BLaER1 treated with 17β-estradiol and CSF1 and Interleukin-3, amounts not matched to agents 10 nM and 100 nM (cell line): ENCODE measurements at regions not wholly inside any gene's neighbourhood (a gene's known extent, or its start where the extent isn't known, plus 50 kb on each side); places are given as distances from the start of the nearest gene placed in this dataset.

Experiments used
- H3K27ac ChIP-seq, 11 experiments: shearing (Covaris generic); formaldehyde crosslinking; 2 replicates each; pipeline ENCODE4 v1.8.1; 2022
- H3K27me3 ChIP-seq, 11 experiments: shearing (Covaris generic); formaldehyde crosslinking; 2 replicates each; pipeline ENCODE4 v1.8.1; 2022
- H3K36me3 ChIP-seq, 11 experiments: shearing (Covaris generic); formaldehyde crosslinking; 2 replicates each; pipeline ENCODE4 v1.8.1; 2022
- H3K4me1 ChIP-seq, 10 experiments: shearing (Covaris generic); formaldehyde crosslinking; 2 replicates each; pipeline ENCODE4 v1.8.1; 2022
- H3K4me2 ChIP-seq, 11 experiments: shearing (Covaris generic); formaldehyde crosslinking; 2 replicates each; pipeline ENCODE4 v1.8.1; 2022
- H3K4me3 ChIP-seq, 10 experiments: shearing (Covaris generic); formaldehyde crosslinking; 2 replicates each; pipeline ENCODE4 v1.8.1; 2022
- H3K9ac ChIP-seq, 11 experiments: shearing (Covaris generic); formaldehyde crosslinking; 2 replicates each; pipeline ENCODE4 v1.8.1; 2022
- H3K9me3 ChIP-seq, 11 experiments: shearing (Covaris generic); formaldehyde crosslinking; replicated peaks in 1 of 11; 2 replicates each; pipeline ENCODE4 v1.8.1; 2022
- H4K20me1 ChIP-seq, 11 experiments: shearing (Covaris generic); formaldehyde crosslinking; 2 replicates each; pipeline ENCODE4 v1.8.1; 2022
- Cebpa-rat ChIP-seq, 11 experiments: shearing (Covaris generic); IDR thresholded peaks; 2 replicates each; pipeline ENCODE4 v1.8.1; 2022

DNA sequence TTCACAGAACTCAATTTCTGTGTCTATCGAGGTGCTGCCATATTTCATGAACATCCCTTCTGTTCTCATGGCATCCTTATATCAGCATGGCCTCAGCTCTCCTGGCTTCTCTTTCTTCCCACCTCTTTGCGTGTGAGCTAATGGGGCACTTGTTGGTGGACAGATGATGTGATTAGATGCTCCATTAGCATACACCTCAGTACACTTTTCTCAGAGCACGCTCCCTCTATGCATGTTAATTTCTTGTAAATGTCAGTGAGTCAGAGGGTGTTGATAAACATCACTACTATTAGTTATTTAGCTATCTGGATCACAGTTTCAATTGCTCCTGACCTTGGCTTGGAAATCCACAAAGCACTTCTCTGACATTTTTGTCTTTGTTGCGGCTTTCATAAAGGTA, 159.4 kb downstream of the CD8B2 start:
- Histone ChIP-seq H3K4me2 (no peak overlapping the region), H3K4me1 (peaks cover 0 to 2% (median 0%) of the 10 kb centered on the region in 10 experiments; a peak in 1 of 20 replicates), H3K27ac (no peak overlapping the region), H4K20me1 (no peaks in the 10 kb centered on the region), H3K9ac (no peak overlapping the region), H3K27me3 (no peaks in the 10 kb centered on the region), H3K4me3 (no peak overlapping the region), H3K9me3 (0 out of 22 replicates have a peak, but pooled peaks cover 0 to 4% (median 0%) of the 10 kb centered on the region in 11 experiments), H3K36me3 (no peaks in the 10 kb centered on the region)
- no peak for TF ChIP-seq Cebpa-rat (IDR thresholded peaks at IDR 0.05)

DNA sequence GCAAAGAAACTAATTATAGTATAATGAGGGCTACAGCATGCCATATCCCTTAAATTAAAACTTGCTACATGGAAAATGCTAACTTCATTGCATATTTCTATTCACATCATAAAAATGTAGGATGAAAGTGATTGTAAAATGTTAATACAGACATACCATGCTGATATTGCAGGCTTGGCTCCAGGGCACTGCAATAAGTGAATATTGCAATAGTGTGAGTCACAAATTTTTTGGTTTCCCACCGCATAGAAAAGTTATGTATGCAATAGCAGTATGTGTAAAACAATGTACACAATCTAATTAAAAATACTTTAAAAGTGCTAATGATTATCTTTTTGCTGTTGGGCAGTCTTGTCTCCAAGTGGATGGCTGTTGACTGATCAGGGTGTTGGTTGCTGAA, 162.1 kb downstream of the CD8B2 start:
- H3K4me3 ChIP-seq: no peak overlapping the region
- no peak overlapping the region for H3K9ac ChIP-seq
- no peaks in the 10 kb centered on the region for H3K36me3 ChIP-seq
- no peaks in the 10 kb centered on the region for H4K20me1 ChIP-seq
- no peaks in the 10 kb centered on the region for H3K27me3 ChIP-seq
- no peak overlapping the region for H3K4me2 ChIP-seq
- TF ChIP-seq Cebpa-rat (IDR thresholded peaks at IDR 0.05): no peak
- H3K9me3 ChIP-seq: 0 out of 22 replicates have a peak, but pooled peaks cover 0 to 4% (median 0%) of the 10 kb centered on the region in 11 experiments
- no peak overlapping the region for H3K27ac ChIP-seq
- H3K4me1 ChIP-seq: peaks cover 0 to 11% (median 4%) of the 10 kb centered on the region in 10 experiments; a peak in 7 of 20 replicates

DNA sequence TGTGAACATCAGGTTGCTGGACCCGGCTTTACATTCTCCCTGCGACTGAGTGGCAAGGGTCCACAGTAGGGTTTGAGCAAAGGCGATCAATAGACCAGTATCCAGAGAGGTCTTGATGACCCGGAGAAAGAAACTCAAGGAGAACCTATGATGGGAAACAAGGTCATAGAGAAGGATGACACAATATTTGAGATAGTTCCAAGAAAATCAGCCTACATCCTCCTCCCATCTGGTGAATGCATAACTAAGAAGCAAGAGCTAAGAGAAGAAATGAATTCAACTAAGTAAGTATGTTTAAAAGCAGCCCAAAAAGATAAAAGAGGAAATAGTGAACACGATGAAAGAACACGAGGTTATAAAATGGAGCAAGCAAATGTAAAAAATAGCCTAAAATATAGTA, 166.3 kb downstream of the CD8B2 start:
- no peak for TF ChIP-seq Cebpa-rat (IDR thresholded peaks at IDR 0.05)
- H3K27me3 ChIP-seq: no peaks in the 10 kb centered on the region
- no peak overlapping the region for H3K27ac ChIP-seq
- no peaks in the 10 kb centered on the region for H4K20me1 ChIP-seq
- peaks cover 0 to 11% (median 7%) of the 10 kb centered on the region in 11 experiments; a peak in 6 of 22 replicates for H3K9me3 ChIP-seq
- no peak overlapping the region for H3K4me2 ChIP-seq
- peaks cover 0 to 11% (median 4%) of the 10 kb centered on the region in 10 experiments; a peak in 7 of 20 replicates for H3K4me1 ChIP-seq
- no peak overlapping the region for H3K4me3 ChIP-seq
- no peaks in the 10 kb centered on the region for H3K36me3 ChIP-seq
- H3K9ac ChIP-seq: no peak overlapping the region

DNA sequence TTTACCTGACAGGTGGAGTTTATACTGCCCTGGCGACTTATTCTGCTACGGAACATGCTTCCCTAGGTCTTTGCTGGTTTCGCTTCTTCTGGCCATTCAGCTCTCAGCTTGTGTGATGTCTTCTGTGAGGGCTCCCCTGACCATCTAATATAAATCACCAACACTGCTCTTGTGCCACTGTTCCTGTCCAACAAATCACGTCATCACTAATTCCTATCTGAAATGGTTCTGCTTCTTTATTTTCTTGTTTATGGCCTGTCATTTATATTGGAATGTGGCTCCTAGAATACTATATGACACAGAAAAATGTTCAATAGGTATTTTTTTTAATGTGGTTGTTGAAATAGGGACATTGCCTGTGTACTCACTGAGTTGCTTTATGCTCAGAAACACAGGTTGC, 171.5 kb downstream of the CD8B2 start:
- Histone ChIP-seq H3K4me2 (no peak overlapping the region), H3K36me3 (no peaks in the 10 kb centered on the region), H4K20me1 (no peaks in the 10 kb centered on the region), H3K27ac (no peak overlapping the region), H3K4me1 (peaks cover 0 to 12% (median 0%) of the 10 kb centered on the region in 10 experiments; a peak in 1 of 20 replicates), H3K9ac (no peak overlapping the region), H3K9me3 (peaks cover 8 to 21% (median 11%) of the 10 kb centered on the region in 11 experiments), H3K27me3 (no peaks in the 10 kb centered on the region), H3K4me3 (no peak overlapping the region)
- no peak for TF ChIP-seq Cebpa-rat (IDR thresholded peaks at IDR 0.05)

DNA sequence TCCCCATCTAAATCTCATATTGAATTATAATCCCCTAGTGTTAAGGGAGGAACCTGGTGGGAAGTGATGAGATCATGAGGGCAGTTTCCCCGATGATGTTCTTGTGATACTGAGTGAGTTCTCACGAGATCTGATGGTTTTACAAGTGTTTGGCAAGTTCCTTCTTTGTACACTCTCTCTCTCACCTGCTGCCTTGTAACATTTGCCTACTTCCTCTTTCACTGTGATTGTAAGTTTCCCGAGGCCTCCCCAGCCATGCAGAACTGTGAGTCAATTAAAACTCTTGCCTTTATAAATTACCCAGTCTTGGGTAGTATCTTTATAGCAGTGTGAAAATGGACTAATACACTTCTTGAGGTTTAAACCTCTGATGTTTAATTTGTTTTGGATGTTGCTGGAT, 177.5 kb downstream of the CD8B2 start:
- no peak overlapping the region for H3K9ac ChIP-seq
- H3K27ac ChIP-seq: peak overlapping the region in 6 of 11 experiments; percentile 8 to 33 (median 20); a peak in 4 of 22 replicates
- no peaks in the 10 kb centered on the region for H3K36me3 ChIP-seq
- H3K4me3 ChIP-seq: no peak overlapping the region
- no peaks in the 10 kb centered on the region for H4K20me1 ChIP-seq
- H3K4me2 ChIP-seq: peak overlapping the region in 1 of 11 experiments; percentile 53; a peak in 3 of 22 replicates
- H3K4me1 ChIP-seq: peaks cover 0 to 28% (median 4%) of the 10 kb centered on the region in 10 experiments; a peak in 5 of 20 replicates
- peaks cover 9 to 23% (median 15%) of the 10 kb centered on the region in 11 experiments for H3K9me3 ChIP-seq
- TF ChIP-seq Cebpa-rat (IDR thresholded peaks at IDR 0.05): no peak
- no peaks in the 10 kb centered on the region for H3K27me3 ChIP-seq

DNA sequence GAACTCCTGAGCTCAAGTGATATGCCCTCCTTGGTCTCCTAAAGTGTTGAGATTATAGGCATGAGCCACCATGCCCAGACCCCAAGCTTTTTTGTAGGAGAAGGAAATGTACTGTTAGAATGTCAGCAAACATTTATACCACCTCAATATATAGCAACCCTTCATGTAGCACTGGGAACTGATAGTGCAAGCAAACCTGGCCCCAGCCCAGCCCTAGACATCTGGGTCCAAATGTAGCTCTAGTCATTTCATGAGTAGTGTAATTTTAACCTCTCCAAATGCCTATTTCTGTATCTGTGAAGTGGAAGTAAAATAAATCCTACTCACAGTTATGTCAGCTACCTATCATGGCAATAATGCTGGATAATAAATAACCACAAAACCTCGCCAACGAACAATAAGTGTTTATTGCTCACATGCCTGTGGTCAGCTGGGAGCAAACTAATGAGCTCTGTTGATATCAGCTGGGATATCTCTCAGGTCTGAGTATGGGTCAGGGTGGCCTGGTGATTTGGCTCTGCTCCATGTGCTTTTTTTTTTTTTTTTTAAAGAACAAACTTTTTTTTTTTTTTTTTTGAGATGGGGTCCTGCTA, 180.4 kb downstream of the CD8B2 start:
- no peaks in the 10 kb centered on the region for H3K36me3 ChIP-seq
- TF ChIP-seq Cebpa-rat (IDR thresholded peaks at IDR 0.05): no peak
- H3K4me2 ChIP-seq: no peak overlapping the region
- no peak overlapping the region for H3K4me3 ChIP-seq
- H4K20me1 ChIP-seq: no peaks in the 10 kb centered on the region
- no peak overlapping the region for H3K27ac ChIP-seq
- no peak overlapping the region for H3K9ac ChIP-seq
- H3K9me3 ChIP-seq: peaks cover 13 to 30% (median 17%) of the 10 kb centered on the region in 11 experiments
- peaks cover 0 to 26% (median 4%) of the 10 kb centered on the region in 10 experiments; a peak in 5 of 20 replicates for H3K4me1 ChIP-seq
- H3K27me3 ChIP-seq: no peaks in the 10 kb centered on the region

DNA sequence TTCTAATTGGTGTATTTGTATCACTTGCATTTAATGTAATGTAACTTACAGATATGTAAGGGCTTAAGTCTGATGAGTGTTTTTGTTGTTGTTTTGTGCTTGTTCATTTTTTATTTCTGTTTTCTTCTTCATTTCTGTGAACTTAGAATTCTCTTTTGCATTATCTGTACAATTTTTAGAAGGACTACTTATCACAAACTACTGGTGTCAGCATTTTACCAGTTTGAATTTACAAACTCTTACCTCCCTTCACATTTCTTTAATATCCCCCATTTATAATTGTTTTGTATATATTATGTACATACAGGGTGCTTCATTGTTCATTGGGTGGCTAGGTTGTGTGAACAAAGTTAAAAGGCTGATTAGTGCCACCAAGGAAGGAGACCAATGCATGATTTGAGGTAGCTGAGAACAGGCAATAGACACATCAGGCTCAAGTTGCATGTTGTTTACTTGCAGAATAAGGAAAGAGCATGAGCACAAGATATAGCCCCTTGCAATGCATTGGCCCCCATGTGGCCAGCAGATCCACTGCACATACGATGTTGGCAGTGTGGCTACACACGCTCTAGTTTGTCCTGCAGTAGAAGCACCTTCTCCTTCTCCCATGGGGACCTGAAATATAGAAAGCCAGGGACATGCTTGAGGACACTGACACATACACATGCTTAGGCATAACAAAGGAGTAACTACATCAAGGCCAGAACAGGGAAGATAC, 198.2 kb downstream of the CD8B2 start:
- Histone ChIP-seq H3K27ac (no peak overlapping the region), H4K20me1 (no peaks in the 10 kb centered on the region), H3K4me1 (no peaks in the 10 kb centered on the region), H3K9ac (no peak overlapping the region), H3K9me3 (peaks cover 11 to 20% (median 18%) of the 10 kb centered on the region in 11 experiments), H3K27me3 (no peaks in the 10 kb centered on the region), H3K4me2 (no peak overlapping the region), H3K4me3 (no peak overlapping the region), H3K36me3 (no peaks in the 10 kb centered on the region)
- no peak for TF ChIP-seq Cebpa-rat (IDR thresholded peaks at IDR 0.05)

DNA sequence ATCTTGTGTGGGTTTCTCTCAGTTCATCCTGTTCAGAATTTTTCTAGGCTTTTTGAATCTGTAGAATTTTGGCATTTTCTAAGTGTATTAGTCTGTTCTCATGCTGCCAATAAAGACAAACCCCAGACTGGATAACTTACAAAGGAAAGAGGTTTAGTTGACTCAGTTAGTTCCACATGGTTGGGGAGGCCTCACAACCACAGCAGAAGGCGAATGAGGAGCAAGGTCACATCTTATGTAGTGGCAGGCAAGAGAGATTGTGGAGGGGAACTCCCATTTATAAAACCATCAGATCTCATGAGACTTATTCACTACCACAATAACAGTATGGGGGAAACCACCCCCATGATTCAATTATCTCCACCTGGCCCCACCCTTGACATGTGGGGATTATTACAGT, 199.2 kb downstream of the ST6GAL2 start:
- H3K9ac ChIP-seq: no peak overlapping the region
- no peaks in the 10 kb centered on the region for H3K27me3 ChIP-seq
- H4K20me1 ChIP-seq: no peaks in the 10 kb centered on the region

DNA sequence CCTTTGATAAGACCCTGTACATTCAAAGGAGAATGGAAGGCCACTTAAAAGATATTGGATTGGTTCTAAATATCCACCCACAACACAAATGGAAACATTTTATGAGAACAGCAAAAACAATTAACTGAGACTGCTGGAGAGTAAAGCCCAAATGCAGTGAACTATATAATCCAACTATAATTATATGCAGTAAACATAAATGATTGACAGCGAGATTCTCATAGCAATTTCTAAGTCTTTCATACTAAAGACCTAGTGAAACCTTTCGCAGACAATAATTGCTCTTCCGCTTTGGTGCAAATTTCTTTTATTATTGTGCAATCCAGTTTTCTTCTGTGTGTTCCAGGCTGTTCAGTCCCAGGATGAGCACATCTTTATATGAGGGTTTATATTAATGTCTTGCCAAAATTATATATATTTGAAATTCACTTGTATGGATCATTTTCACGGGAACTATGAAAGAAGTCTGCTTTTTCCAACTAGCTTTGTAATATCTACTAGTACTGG, 190.9 kb downstream of the ST6GAL2 start:
- peak in 2 of 11 experiments; percentile 17 to 31; a peak in 1 of 22 replicates for TF ChIP-seq Cebpa-rat (IDR thresholded peaks at IDR 0.05)
- H3K27ac ChIP-seq: no peak overlapping the region
- peaks cover 0 to 9% (median under 1%) of the 10 kb centered on the region in 10 experiments; a peak in 9 of 20 replicates for H3K4me1 ChIP-seq
- no peaks in the 10 kb centered on the region for H3K36me3 ChIP-seq
- no peak overlapping the region; a peak in 1 of 22 replicates for H3K4me2 ChIP-seq
- no peaks in the 10 kb centered on the region for H4K20me1 ChIP-seq
- no peak overlapping the region for H3K4me3 ChIP-seq
- H3K9ac ChIP-seq: no peak overlapping the region
- no peaks in the 10 kb centered on the region for H3K27me3 ChIP-seq
- peaks cover 0 to 4% (median 0%) of the 10 kb centered on the region in 11 experiments; a peak in 2 of 22 replicates for H3K9me3 ChIP-seq

More for the DNA sequence above, 199.2 kb downstream of the ST6GAL2 start:
- no peak overlapping the region for H3K27ac ChIP-seq
- peaks cover 11 to 24% (median 18%) of the 10 kb centered on the region in 11 experiments for H3K9me3 ChIP-seq
- no peaks in the 10 kb centered on the region for H3K4me1 ChIP-seq
- no peaks in the 10 kb centered on the region for H3K36me3 ChIP-seq
- H3K4me2 ChIP-seq: no peak overlapping the region
- H3K4me3 ChIP-seq: no peak overlapping the region
- no peak for TF ChIP-seq Cebpa-rat (IDR thresholded peaks at IDR 0.05)
